NCI-H2227 treated with DMSO at 0.1 percent for 48 hours (cell line): ENCODE measurements at regions not wholly inside any gene's neighbourhood (a gene's known extent, or its start where the extent isn't known, plus 50 kb on each side); places are given as distances from the start of the nearest gene placed in this dataset.
"Not testable (repeated sequence)": the region's sequence is repeated elsewhere in the genome, so short reads cannot be mapped to it uniquely, and the experiment has no call there.

Experiments
- DNase-seq: peaks from one replicate; lab custom pipeline; 2025; lab: John Stamatoyannopoulos, UW

- not testable (repeated sequence) for DNase-seq
Observed at GRCh38 chr2:146405402-146406309, 1439.2 kb upstream of the ACVR2A start.

GRCh38 chr2:146403546-146404160 is 1441.2 kb upstream of the ACVR2A start:
- DNase-seq = not testable (repeated sequence)

GRCh38 chr2:146392631-146393030 is 1452.2 kb upstream of the ACVR2A start:
- no peak for DNase-seq

DNA sequence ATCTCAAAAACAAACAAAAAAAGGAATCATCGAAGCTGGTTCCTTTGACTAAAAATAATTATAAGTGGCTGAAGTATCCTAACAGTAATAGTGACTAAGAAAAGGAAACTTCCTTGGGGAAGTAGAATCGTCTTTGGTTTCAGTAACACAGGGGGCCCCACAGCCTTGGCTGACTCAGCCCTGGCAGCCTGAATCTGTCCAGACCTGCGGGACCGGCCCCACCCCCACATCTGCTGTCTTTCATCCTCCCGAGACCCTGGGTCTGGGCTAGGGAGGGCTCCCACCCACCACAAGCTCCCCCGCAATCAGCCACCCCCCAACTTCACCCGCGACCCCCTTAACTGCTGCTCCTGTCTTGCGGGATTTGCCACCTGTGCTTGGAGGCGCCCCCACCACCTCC is 1452.6 kb upstream of the ACVR2A start:
- DNase-seq = no peak

DNA sequence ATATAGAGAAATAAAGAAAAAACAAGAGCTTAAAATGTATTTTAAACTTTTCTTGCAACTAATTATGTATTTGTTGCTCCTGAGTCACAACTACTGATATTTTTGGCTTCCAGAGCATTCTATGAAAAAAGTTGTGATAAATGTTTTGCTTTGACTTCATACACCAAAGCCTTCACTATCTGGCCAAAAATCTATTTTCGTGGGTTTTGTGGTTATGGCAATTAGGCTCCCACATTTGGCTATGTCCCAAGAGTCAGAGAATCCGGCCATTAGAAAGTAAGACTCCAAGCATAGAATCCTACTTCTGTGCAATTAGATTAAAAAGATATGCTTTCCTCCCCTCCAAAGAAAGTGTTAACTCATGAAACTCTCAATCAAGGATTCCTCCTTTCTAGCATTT is 1456.1 kb upstream of the ACVR2A start:
- no peak for DNase-seq

GRCh38 chr2:146386096-146386495 is 1458.7 kb upstream of the ACVR2A start:
- DNase-seq = no peak

DNA sequence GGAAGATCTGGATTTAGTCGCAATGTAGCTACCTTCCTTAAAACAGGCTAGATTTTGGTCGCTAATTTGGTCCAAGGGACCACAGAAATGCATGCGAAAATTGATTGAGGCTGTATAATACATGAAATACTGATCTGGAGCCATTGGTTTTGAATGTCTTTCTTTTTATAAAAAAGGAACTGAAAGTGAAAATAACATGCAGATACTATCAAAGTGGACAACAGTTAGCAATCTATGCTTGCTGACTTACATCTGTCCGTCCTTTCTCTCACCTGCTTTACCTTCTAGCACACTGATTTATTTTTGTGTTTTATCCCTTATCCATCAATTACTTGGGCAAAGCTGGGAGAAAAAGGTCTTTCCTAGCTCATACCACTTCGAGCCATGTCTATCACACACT is 1459.8 kb upstream of the ACVR2A start:
- DNase-seq = no peak

GRCh38 chr2:146376511-146377064 is 1468.2 kb upstream of the ACVR2A start:
- DNase-seq = no peak

- no peak for DNase-seq
Observed at GRCh38 chr2:146374505-146374904, 1470.3 kb upstream of the ACVR2A start.

- DNase-seq = not testable (repeated sequence)
Observed at GRCh38 chr2:146371364-146371763, 1473.5 kb upstream of the ACVR2A start.

DNA sequence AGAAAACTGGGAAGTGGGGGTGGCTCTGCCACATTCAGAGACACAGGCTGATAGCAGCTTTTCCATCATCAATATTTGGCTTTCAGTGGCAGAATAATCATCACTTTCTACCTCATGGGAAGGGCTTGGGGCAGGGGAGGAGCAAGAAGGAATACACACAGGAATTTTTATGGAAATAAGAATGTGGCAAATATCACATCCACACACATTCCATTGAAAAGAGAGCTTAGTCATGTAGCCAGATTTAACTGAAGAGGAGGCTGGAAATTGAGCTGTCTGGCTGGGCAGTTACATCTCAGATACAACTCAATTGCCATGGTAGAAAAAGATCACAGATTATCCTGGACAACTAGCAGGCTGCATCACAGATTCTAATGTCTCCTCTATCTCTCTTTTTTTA is 1474.0 kb upstream of the ACVR2A start:
- no peak for DNase-seq

GRCh38 chr2:146366276-146366675 is 1478.6 kb upstream of the ACVR2A start:
- DNase-seq = no peak

- no peak for DNase-seq
Observed at GRCh38 chr2:146365041-146365440, 1479.8 kb upstream of the ACVR2A start.

DNA sequence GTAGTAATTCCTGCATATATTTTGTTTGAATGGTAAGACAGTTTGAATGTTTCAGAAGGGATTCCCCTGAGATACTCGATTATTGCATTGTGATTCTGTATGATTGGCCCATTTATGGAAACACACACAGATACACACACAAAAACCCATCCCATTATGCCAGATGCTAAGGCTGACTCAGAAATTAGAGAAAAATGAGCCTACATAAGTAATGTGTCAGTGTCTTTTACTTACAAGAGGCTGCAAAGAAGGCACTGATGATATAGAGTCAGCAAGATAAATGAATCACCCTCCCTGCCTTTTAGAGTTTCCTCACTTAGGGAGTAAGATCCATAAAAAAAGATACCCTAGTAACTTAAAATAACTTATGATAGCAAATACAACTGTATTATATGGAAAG is 1481.1 kb upstream of the ACVR2A start:
- no peak for DNase-seq

DNA sequence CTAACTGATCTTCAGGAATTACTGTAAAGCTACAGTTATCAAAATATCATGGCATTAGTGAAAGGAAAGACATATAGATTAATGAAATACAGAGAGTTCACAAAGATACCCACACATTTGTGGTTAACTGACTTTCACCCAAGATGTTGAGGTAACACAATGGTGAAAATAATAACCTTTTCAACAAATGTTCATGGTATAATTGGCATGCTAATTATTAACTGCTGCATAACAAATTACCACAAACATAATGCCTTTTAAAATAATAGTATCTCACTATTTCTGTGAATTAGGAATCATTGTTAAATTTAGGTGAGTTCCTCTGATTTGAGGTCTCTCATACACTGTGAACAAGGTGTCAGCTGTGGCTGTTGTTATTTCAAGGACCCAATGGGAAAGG is 1493.1 kb upstream of the ACVR2A start:
- DNase-seq = no peak

DNA sequence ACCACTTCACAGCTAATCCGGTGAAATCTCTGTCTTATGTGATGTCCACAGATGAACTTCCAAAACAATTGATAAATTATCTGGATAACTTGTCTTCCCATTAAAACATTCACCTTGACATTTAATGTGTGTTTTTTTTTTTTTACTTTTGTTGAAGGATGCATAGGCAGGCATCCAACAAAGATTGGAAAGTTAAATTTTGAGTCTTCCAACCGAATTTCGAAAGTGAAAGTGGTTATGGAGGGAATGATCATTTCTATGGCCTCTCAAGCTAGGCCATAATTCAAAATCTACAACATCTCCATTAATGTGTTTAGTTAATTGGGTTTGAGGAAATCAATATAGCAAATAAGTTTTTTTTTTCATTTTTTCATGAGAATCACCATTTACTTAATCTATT is 1495.5 kb upstream of the ACVR2A start:
- DNase-seq = no peak

DNA sequence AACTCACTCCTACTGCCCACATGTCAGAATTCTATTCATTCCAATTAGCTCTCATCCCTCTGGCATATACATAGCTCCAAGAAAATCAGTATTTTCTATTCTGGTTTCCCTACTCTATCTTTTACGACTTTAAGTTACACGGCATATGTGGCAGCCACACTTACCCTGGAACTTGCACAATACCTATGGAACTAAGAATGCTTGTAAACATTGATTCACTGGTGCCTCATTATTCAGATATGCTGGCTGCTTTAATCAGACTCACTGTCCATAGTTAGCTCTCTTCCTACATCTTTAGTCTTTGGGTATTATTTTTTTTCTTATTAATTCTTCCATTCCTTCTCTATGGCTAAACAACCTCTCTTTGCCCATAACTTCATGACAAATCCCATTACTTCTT is 1519.9 kb upstream of the ACVR2A start:
- no peak for DNase-seq

DNA sequence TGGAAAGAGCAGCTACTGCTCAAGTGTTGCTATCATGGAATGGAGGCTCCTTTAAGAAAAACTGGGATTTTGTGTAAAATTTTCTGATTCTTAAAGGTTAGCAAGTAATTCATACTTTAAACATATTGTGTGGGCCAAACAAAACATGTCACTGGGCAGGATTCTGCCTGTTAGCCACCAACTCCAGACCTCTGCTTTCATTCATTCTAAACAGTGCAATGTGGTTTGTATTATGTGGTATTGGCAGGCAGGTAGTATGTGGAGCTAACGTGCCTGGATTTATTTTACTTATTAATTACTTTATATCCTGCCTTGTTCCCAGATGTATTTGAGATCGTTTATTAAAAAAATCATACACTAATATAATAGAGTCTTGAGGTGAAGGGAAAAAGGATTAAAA is 1521.3 kb upstream of the ACVR2A start:
- no peak for DNase-seq

- DNase-seq = no peak
Observed at GRCh38 chr2:146321175-146321574, 1523.7 kb upstream of the ACVR2A start.

DNA sequence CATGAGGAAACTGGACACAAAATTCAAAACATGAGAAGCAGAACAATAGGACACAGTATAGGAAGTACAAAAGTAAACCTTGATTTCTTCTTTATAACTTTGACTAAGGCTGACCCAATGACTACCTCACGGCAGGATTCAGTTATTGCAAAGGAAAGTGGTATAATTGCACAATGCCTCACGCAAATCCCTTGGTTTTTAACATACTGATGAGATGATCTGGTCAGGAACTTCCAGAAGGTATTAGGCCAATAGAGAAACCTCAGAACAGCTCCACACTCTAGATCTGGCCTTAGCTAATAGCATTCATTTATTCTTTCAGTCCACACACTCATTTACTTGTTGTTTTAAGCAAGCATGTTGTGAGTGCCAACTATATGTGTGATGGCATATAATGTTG is 1526.9 kb upstream of the ACVR2A start:
- DNase-seq = no peak

DNA sequence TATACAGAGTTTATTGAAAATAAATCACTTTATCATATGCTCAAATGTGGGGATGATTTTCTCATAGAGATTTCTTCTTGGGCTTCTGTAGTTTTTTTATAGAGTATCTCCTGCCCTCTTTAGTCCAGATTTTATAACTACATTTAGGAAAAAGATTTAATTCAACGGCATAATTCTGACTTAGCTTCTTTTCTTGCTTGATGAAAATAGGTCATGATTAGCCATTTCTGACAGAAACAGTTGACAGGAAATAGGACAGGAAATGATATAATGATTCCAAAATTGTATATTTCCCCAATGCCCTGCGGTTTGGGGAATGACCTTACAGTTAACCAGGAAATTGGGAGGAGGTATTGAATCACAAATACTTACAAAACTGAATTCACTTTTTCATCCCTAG is 1531.9 kb upstream of the ACVR2A start:
- DNase-seq = no peak

GRCh38 chr2:146305164-146305563 is 1539.7 kb upstream of the ACVR2A start:
- no peak for DNase-seq

- DNase-seq = no peak
Observed at GRCh38 chr2:146301287-146301686, 1543.5 kb upstream of the ACVR2A start.
